Neural cell (in vitro differentiated cells): ENCODE measurements at regions not wholly inside any gene's neighbourhood (a gene's known extent, or its start where the extent isn't known, plus 50 kb on each side); places are given as distances from the start of the nearest gene placed in this dataset.

ENCODE experiments used
- H2AFZ ChIP-seq: fragments of 200-600, 300-800 bp; sonication (generic), shearing (Covaris generic); 2 replicates; pipeline ENCODE4 v1.6.0; 2014; ENCODE audit warnings: low read depth, mild to moderate bottlenecking, antibody characterized with exemption, low read length, moderate library complexity
- H3F3A ChIP-seq: fragments of 200-600 bp; shearing (Covaris generic); 2 replicates; pipeline ENCODE4 v1.6.1; 2016; ENCODE audit warnings: mild to moderate bottlenecking, moderate library complexity, mixed read lengths, antibody characterized with exemption, low read length; ENCODE audit not compliant: insufficient read depth, poor library complexity, severe bottlenecking
- H3K27ac ChIP-seq: fragments of 200-600, 300-800 bp; sonication (generic), shearing (Covaris generic); 2 replicates; pipeline ENCODE4 v1.5.1; 2014; ENCODE audit warnings: mild to moderate bottlenecking, low read length, moderate library complexity
- H3K27me3 ChIP-seq: fragments of 300-800, 200-600 bp; sonication (generic), shearing (Covaris generic); 2 replicates; pipeline ENCODE4 v1.6.0; 2014; ENCODE audit warnings: mild to moderate bottlenecking, low read depth, low read length, moderate library complexity; ENCODE audit not compliant: insufficient read depth
- H3K36me3 ChIP-seq: fragments of 300-800, 200-600 bp; sonication (generic), shearing (Covaris generic); 2 replicates; pipeline ENCODE4 v1.5.1; 2014; ENCODE audit warnings: mild to moderate bottlenecking, antibody characterized with exemption, low read length, moderate library complexity; ENCODE audit not compliant: insufficient read depth
- H3K4me2 ChIP-seq: fragments of 300-800, 200-600 bp; sonication (generic), shearing (Covaris generic); 2 replicates; pipeline ENCODE4 v1.6.0; 2014; ENCODE audit warnings: mild to moderate bottlenecking, low read length
- H3K4me3 ChIP-seq: fragments of 300-800, 200-600 bp; sonication (generic), shearing (Covaris generic); 2 replicates; pipeline ENCODE4 v1.5.1; 2014; ENCODE audit warnings: mild to moderate bottlenecking, low read length, moderate library complexity
- H3K79me2 ChIP-seq: fragments of 200-600 bp; shearing (Covaris generic); replicated peaks from 2 replicates; pipeline ENCODE4 v1.6.0; 2014; ENCODE audit warnings: mild to moderate bottlenecking, low read length, moderate library complexity; ENCODE audit not compliant: insufficient read depth
- H3K9ac ChIP-seq: fragments of 300-800, 200-600 bp; sonication (generic), shearing (Covaris generic); 2 replicates; pipeline ENCODE4 v1.6.1; 2016; ENCODE audit warnings: mild to moderate bottlenecking, low read length, mixed read lengths
- H3K9me2 ChIP-seq: fragments of 200-600 bp; shearing (Covaris generic); 2 replicates; pipeline ENCODE4 v1.6.1; 2016; ENCODE audit warnings: mild to moderate bottlenecking, low read length, mixed read lengths; ENCODE audit not compliant: insufficient read depth
- H3K9me3 ChIP-seq: fragments of 200-600, 300-800 bp; sonication (generic), shearing (Covaris generic); 2 replicates; pipeline ENCODE4 v1.6.1; 2016; ENCODE audit warnings: mild to moderate bottlenecking, mixed run types, low read length, moderate library complexity, mixed read lengths
- H4K20me1 ChIP-seq: fragments of 200-600 bp; shearing (Covaris generic); 2 replicates; pipeline ENCODE4 v1.6.1; 2016; ENCODE audit warnings: mild to moderate bottlenecking, mixed run types; ENCODE audit not compliant: insufficient read depth
- CTCF ChIP-seq: fragments of 450-650 bp; IDR thresholded peaks from 2 replicates; pipeline ENCODE4 v1.5.1; 2014; ENCODE audit warnings: antibody characterized with exemption, mild to moderate bottlenecking, moderate library complexity; ENCODE audit not compliant: poor library complexity, severe bottlenecking
- EP300 ChIP-seq: fragments of 450-650 bp; conservative IDR thresholded peaks from 2 replicates; pipeline ENCODE4 v1.6.1; 2014; ENCODE audit warnings: antibody characterized with exemption, mild to moderate bottlenecking, moderate library complexity; ENCODE audit not compliant: poor library complexity, severe bottlenecking
- EZH2 ChIP-seq: fragments of 200-600, 300-800 bp; shearing (Covaris generic), sonication (generic); IDR thresholded peaks from 2 replicates; pipeline ENCODE4 v1.6.1; 2014; ENCODE audit warnings: antibody characterized with exemption, low read length, borderline replicate concordance, mild to moderate bottlenecking; ENCODE audit not compliant: insufficient read depth, poor library complexity, severe bottlenecking
- MXI1 ChIP-seq: fragments of 450-650 bp; conservative IDR thresholded peaks from 2 replicates; pipeline ENCODE4 v1.6.1; 2014; ENCODE audit warnings: antibody characterized with exemption, mild to moderate bottlenecking; ENCODE audit not compliant: poor library complexity, severe bottlenecking
- POLR2AphosphoS5 ChIP-seq: IDR thresholded peaks from 2 replicates; pipeline ENCODE4 v1.6.1; 2012
- RAD21 ChIP-seq: fragments of 450-650 bp; conservative IDR thresholded peaks from 2 replicates; pipeline ENCODE4 v1.6.1; 2014; ENCODE audit warnings: antibody characterized with exemption, mild to moderate bottlenecking, moderate library complexity
- REST ChIP-seq: IDR thresholded peaks from 2 replicates; pipeline ENCODE4 v1.6.1; 2012; ENCODE audit warnings: borderline replicate concordance
- SMC3 ChIP-seq: fragments of 450-650 bp; conservative IDR thresholded peaks from 2 replicates; pipeline ENCODE4 v1.6.1; 2014; ENCODE audit warnings: antibody characterized with exemption, mild to moderate bottlenecking, moderate library complexity; ENCODE audit not compliant: poor library complexity
- TAF1 ChIP-seq: IDR thresholded peaks from 2 replicates; pipeline ENCODE4 v1.6.1; 2012; ENCODE audit warnings: low read depth

- Histone ChIP-seq H3K27me3 (no peaks in the 10 kb centered on the region), H3K9me3 (no peaks in the 10 kb centered on the region), H3F3A (no peaks in the 10 kb centered on the region), H2AFZ (no peak overlapping the region), H3K4me2 (no peak overlapping the region), H3K4me3 (no peak overlapping the region), H3K9me2 (no peaks in the 10 kb centered on the region), H4K20me1 (no peaks in the 10 kb centered on the region), H3K9ac (no peak overlapping the region), H3K36me3 (no peaks in the 10 kb centered on the region), H3K79me2 (no peaks in the 10 kb centered on the region), H3K27ac (no peak overlapping the region)
- TF ChIP-seq EZH2 (no peak), RAD21 (no peak), SMC3 (no peak), EP300 (no peak), TAF1 (no peak)
These were observed 1079.7 kb downstream of the TBC1D22A start for GRCh38 chr22:47842119-47842518.

- no peaks in the 10 kb centered on the region for H3K27me3 ChIP-seq
- H3K27ac ChIP-seq = no peak overlapping the region
- no peaks in the 10 kb centered on the region for H3K79me2 ChIP-seq
- no peak overlapping the region for H3K4me3 ChIP-seq
- no peak overlapping the region for H3K4me2 ChIP-seq
- H4K20me1 ChIP-seq = no peaks in the 10 kb centered on the region
- no peaks in the 10 kb centered on the region for H3K9me3 ChIP-seq
- H3F3A ChIP-seq = no peaks in the 10 kb centered on the region
- no peak overlapping the region for H3K9ac ChIP-seq
- TF ChIP-seq SMC3 (no peak), POLR2AphosphoS5 (no peak), MXI1 (no peak), REST (no peak), EZH2 (no peak), EP300 (no peak), TAF1 (no peak), RAD21 (no peak), CTCF (no peak)
- no peak overlapping the region for H2AFZ ChIP-seq
- H3K9me2 ChIP-seq = no peaks in the 10 kb centered on the region
- H3K36me3 ChIP-seq = no peaks in the 10 kb centered on the region
These were observed 1078.7 kb downstream of the TBC1D22A start for GRCh38 chr22:47841156-47841555.
